Mammary epithelial cell (primary cell): ENCODE measurements at regions not wholly inside any gene's neighbourhood (a gene's known extent, or its start where the extent isn't known, plus 50 kb on each side); places are given as distances from the start of the nearest gene placed in this dataset.

Experiments used
- EZH2 ChIP-seq: IDR thresholded peaks from 2 replicates; pipeline ENCODE4 v1.6.1; 2012; ENCODE audit warnings: low read length, inconsistent platforms, borderline replicate concordance
- TF ChIP-seq, protein P1 (sequence below), 2 donors: IDR thresholded peaks in 1 of 2; conservative IDR thresholded peaks in 1 of 2; 2 replicates each; pipeline ENCODE4 v1.5.1; 2011 to 2012; ENCODE audit warnings: inconsistent platforms in 2 of 2, low read length in 2 of 2, mild to moderate bottlenecking in 2 of 2, control low read depth in 1 of 2, low read depth in 1 of 2; ENCODE audit not compliant: insufficient read depth in 1 of 2; ENCODE audit errors: extremely low read depth in 1 of 2

GRCh38 chr10:125557801-125558505 lies 125.0 kb downstream of the TEX36 start:
- TF ChIP-seq, protein P1, sequence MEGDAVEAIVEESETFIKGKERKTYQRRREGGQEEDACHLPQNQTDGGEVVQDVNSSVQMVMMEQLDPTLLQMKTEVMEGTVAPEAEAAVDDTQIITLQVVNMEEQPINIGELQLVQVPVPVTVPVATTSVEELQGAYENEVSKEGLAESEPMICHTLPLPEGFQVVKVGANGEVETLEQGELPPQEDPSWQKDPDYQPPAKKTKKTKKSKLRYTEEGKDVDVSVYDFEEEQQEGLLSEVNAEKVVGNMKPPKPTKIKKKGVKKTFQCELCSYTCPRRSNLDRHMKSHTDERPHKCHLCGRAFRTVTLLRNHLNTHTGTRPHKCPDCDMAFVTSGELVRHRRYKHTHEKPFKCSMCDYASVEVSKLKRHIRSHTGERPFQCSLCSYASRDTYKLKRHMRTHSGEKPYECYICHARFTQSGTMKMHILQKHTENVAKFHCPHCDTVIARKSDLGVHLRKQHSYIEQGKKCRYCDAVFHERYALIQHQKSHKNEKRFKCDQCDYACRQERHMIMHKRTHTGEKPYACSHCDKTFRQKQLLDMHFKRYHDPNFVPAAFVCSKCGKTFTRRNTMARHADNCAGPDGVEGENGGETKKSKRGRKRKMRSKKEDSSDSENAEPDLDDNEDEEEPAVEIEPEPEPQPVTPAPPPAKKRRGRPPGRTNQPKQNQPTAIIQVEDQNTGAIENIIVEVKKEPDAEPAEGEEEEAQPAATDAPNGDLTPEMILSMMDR (conservative IDR thresholded peaks at IDR 0.05 in 1 of 2, IDR thresholded peaks at IDR 0.05 in 1 of 2; ENCODE audit: extremely low read depth in 1 of 2, insufficient read depth in 1 of 2, low read depth in 1 of 2, low read length in 2 of 2), result no peak
- no peak for TF ChIP-seq EZH2
